GM23338 (cell line): ENCODE measurements at regions not wholly inside any gene's neighbourhood (a gene's known extent, or its start where the extent isn't known, plus 50 kb on each side); places are given as distances from the start of the nearest gene placed in this dataset.

Source experiments
- CTCF ChIP-seq, 2 experiments: fragments of 200-600 bp in 1 of 2; sonication (generic) in 1 of 2; conservative IDR thresholded peaks; 2 replicates each; pipeline versions ENCODE4 v1.5.1 to v1.6.1; 2016 to 2017; ENCODE audit warnings: antibody characterized with exemption in 2 of 2, low read depth in 2 of 2, mild to moderate bottlenecking in 2 of 2, moderate library complexity in 1 of 2
- JUNB ChIP-seq: IDR thresholded peaks from one replicate; pipeline ENCODE4 v1.6.1; 2016; ENCODE audit warnings: antibody characterized with exemption; ENCODE audit not compliant: unreplicated experiment
- POLR2AphosphoS5 ChIP-seq: IDR thresholded peaks from 2 replicates; pipeline ENCODE4 v1.6.1; 2016; ENCODE audit warnings: antibody characterized with exemption, low read depth
- STAT1 ChIP-seq: IDR thresholded peaks from one replicate; pipeline ENCODE4 v1.6.1; 2016; ENCODE audit warnings: antibody characterized with exemption; ENCODE audit not compliant: unreplicated experiment
- ZNF331 ChIP-seq: fragments of 250-450 bp; sonication (Bioruptor Pico); IDR thresholded peaks from 2 replicates; pipeline ENCODE4 v1.5.0; 2020; ENCODE audit warnings: low read depth, mild to moderate bottlenecking, moderate library complexity
- TF ChIP-seq, protein P1 (sequence below): fragments of 250-450 bp; sonication (Bioruptor Pico); IDR thresholded peaks from 2 replicates; pipeline ENCODE4 v1.5.0; 2020; ENCODE audit warnings: mild to moderate bottlenecking, moderate library complexity
- TF ChIP-seq, protein P2 (sequence below): IDR thresholded peaks from one replicate; pipeline ENCODE4 v1.6.1; 2018; ENCODE audit warnings: antibody characterized with exemption; ENCODE audit not compliant: unreplicated experiment

DNA sequence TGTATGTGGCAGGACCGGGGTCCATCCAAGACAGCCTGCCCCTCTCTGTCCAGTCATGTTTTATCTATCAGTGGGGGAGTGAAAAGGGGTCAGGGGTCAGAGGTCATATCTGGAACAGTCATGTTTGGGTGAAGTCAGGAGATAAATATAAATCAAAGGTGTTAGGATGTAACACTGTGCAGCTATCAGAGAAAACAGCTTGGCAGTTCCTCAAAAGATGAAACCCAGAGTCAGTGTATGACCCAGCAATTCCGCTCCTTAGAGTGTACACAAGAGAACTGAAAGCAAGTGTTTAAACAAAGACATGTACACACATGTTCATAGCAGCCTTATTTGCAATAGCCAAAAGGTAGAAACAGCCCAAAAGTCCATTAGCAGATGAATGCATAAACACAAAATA is 361.3 kb downstream of the FOXL1 start (continued):
- TF ChIP-seq, protein P1, sequence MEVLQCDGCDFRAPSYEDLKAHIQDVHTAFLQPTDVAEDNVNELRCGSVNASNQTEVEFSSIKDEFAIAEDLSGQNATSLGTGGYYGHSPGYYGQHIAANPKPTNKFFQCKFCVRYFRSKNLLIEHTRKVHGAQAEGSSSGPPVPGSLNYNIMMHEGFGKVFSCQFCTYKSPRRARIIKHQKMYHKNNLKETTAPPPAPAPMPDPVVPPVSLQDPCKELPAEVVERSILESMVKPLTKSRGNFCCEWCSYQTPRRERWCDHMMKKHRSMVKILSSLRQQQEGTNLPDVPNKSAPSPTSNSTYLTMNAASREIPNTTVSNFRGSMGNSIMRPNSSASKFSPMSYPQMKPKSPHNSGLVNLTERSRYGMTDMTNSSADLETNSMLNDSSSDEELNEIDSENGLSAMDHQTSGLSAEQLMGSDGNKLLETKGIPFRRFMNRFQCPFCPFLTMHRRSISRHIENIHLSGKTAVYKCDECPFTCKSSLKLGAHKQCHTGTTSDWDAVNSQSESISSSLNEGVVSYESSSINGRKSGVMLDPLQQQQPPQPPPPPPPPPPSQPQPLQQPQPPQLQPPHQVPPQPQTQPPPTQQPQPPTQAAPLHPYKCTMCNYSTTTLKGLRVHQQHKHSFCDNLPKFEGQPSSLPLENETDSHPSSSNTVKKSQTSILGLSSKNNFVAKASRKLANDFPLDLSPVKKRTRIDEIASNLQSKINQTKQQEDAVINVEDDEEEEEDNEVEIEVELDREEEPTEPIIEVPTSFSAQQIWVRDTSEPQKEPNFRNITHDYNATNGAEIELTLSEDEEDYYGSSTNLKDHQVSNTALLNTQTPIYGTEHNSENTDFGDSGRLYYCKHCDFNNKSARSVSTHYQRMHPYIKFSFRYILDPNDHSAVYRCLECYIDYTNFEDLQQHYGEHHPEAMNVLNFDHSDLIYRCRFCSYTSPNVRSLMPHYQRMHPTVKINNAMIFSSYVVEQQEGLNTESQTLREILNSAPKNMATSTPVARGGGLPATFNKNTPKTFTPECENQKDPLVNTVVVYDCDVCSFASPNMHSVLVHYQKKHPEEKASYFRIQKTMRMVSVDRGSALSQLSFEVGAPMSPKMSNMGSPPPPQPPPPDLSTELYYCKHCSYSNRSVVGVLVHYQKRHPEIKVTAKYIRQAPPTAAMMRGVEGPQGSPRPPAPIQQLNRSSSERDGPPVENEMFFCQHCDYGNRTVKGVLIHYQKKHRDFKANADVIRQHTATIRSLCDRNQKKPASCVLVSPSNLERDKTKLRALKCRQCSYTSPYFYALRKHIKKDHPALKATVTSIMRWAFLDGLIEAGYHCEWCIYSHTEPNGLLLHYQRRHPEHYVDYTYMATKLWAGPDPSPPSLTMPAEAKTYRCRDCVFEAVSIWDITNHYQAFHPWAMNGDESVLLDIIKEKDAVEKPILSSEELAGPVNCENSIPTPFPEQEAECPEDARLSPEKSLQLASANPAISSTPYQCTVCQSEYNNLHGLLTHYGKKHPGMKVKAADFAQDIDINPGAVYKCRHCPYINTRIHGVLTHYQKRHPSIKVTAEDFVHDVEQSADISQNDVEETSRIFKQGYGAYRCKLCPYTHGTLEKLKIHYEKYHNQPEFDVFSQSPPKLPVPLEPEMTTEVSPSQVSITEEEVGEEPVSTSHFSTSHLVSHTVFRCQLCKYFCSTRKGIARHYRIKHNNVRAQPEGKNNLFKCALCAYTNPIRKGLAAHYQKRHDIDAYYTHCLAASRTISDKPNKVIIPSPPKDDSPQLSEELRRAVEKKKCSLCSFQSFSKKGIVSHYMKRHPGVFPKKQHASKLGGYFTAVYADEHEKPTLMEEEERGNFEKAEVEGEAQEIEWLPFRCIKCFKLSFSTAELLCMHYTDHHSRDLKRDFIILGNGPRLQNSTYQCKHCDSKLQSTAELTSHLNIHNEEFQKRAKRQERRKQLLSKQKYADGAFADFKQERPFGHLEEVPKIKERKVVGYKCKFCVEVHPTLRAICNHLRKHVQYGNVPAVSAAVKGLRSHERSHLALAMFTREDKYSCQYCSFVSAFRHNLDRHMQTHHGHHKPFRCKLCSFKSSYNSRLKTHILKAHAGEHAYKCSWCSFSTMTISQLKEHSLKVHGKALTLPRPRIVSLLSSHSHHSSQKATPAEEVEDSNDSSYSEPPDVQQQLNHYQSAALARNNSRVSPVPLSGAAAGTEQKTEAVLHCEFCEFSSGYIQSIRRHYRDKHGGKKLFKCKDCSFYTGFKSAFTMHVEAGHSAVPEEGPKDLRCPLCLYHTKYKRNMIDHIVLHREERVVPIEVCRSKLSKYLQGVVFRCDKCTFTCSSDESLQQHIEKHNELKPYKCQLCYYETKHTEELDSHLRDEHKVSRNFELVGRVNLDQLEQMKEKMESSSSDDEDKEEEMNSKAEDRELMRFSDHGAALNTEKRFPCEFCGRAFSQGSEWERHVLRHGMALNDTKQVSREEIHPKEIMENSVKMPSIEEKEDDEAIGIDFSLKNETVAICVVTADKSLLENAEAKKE (CRISPR knock-in tag), result no peak
- no peak for TF ChIP-seq ZNF331 (CRISPR knock-in tag)
- TF ChIP-seq, protein P2, sequence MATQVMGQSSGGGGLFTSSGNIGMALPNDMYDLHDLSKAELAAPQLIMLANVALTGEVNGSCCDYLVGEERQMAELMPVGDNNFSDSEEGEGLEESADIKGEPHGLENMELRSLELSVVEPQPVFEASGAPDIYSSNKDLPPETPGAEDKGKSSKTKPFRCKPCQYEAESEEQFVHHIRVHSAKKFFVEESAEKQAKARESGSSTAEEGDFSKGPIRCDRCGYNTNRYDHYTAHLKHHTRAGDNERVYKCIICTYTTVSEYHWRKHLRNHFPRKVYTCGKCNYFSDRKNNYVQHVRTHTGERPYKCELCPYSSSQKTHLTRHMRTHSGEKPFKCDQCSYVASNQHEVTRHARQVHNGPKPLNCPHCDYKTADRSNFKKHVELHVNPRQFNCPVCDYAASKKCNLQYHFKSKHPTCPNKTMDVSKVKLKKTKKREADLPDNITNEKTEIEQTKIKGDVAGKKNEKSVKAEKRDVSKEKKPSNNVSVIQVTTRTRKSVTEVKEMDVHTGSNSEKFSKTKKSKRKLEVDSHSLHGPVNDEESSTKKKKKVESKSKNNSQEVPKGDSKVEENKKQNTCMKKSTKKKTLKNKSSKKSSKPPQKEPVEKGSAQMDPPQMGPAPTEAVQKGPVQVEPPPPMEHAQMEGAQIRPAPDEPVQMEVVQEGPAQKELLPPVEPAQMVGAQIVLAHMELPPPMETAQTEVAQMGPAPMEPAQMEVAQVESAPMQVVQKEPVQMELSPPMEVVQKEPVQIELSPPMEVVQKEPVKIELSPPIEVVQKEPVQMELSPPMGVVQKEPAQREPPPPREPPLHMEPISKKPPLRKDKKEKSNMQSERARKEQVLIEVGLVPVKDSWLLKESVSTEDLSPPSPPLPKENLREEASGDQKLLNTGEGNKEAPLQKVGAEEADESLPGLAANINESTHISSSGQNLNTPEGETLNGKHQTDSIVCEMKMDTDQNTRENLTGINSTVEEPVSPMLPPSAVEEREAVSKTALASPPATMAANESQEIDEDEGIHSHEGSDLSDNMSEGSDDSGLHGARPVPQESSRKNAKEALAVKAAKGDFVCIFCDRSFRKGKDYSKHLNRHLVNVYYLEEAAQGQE, result no peak
- no peak for TF ChIP-seq JUNB
- no peak for TF ChIP-seq CTCF (conservative IDR thresholded peaks at IDR 0.05; ENCODE audit: low read depth in 2 of 2)
- TF ChIP-seq POLR2AphosphoS5, result no peak
- TF ChIP-seq STAT1, result no peak
